Chondrocyte (in vitro differentiated cells): ENCODE measurements at regions not wholly inside any gene's neighbourhood (a gene's known extent, or its start where the extent isn't known, plus 50 kb on each side); places are given as distances from the start of the nearest gene placed in this dataset.

Experiments used
- DNase-seq: peaks from one replicate; pipeline ENCODE4 v3.0.0; 2021; ENCODE audit warnings: mixed read lengths, low spot score
- H3K27ac Mint-ChIP-seq: one replicate; pipeline ENCODE4 v1.8.0; 2021; ENCODE audit warnings: mild to moderate bottlenecking, moderate library complexity, mixed read lengths; ENCODE audit not compliant: unreplicated experiment
- H3K27me3 Mint-ChIP-seq: 2 replicates; pipeline ENCODE4 v1.8.0; 2021; ENCODE audit warnings: low read depth, mixed read lengths
- H3K36me3 Mint-ChIP-seq: 2 replicates; pipeline ENCODE4 v1.8.0; 2021; ENCODE audit warnings: low read depth, mixed read lengths
- H3K4me1 Mint-ChIP-seq: 2 replicates; pipeline ENCODE4 v1.8.0; 2021; ENCODE audit warnings: low read depth, mild to moderate bottlenecking, mixed read lengths
- H3K4me3 Mint-ChIP-seq: one replicate; pipeline ENCODE4 v1.8.0; 2021; ENCODE audit warnings: mild to moderate bottlenecking, moderate library complexity, mixed read lengths; ENCODE audit not compliant: unreplicated experiment
- H3K9me3 Mint-ChIP-seq: 2 replicates; pipeline ENCODE4 v1.8.0; 2021; ENCODE audit warnings: low read depth, mixed read lengths
- TF ChIP-seq, protein P1 (sequence below): fragments of 200-600 bp; sonication (generic); IDR thresholded peaks from 2 replicates; pipeline ENCODE4 v1.5.0; 2021; ENCODE audit warnings: antibody characterized with exemption, mild to moderate bottlenecking, moderate library complexity

DNA sequence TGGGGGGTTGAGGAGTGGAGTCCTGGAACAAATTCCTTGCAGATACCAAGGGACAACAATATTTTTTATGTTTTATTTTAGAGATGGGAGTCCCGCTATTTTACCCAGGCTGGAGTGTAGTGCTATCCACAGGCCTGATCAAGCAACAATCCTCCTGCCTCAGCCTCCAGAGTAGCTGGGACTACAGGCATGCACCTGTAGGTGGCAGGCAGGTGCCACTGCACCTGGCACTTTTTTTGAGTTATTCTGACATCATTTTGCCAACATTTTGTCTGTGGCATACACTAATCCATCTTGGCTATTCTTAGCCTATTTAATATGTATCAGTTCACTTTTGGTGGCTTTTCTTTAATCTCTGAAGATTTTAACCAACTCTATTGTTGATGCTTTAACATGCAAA lies 317.8 kb upstream of the MTPN start:
- H3K9me3 Mint-ChIP-seq = peaks cover 3% of the 10 kb centered on the region
- H3K4me3 Mint-ChIP-seq = no peak overlapping the region
- H3K27me3 Mint-ChIP-seq = peaks cover 2% of the 10 kb centered on the region

DNA sequence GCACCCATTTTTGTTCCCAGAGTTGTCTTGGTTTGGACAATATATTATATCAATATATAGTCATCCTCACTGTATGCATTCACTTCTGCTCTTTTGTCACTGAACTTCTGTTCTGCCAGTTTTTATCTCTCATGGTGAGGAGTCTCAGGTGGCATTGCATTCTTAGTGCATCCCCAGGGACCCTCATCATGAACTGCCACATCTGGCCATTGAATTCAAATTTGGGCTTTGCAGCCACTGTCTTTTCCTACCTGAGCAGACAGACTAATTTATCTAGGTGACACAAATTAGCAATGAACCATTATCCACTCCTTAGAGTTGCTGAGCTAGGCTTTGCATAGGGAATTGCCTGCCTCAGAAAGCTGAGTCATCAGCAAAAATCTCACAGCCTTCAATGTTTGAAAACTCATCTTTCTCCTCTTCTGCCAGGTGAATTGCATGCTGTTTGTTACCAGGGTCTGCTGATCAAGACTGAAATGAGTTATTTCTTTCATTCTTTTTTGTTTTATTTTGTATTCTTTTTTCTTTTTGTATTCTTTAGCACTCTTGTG lies 316.8 kb upstream of the MTPN start:
- DNase-seq = no peak
- Mint-ChIP-seq H3K4me3 (no peak overlapping the region), H3K27me3 (peaks cover 2% of the 10 kb centered on the region), H3K27ac (no peak overlapping the region), H3K36me3 (no peaks in the 10 kb centered on the region), H3K4me1 (no peaks in the 10 kb centered on the region), H3K9me3 (peaks cover 3% of the 10 kb centered on the region)
- TF ChIP-seq, protein P1, sequence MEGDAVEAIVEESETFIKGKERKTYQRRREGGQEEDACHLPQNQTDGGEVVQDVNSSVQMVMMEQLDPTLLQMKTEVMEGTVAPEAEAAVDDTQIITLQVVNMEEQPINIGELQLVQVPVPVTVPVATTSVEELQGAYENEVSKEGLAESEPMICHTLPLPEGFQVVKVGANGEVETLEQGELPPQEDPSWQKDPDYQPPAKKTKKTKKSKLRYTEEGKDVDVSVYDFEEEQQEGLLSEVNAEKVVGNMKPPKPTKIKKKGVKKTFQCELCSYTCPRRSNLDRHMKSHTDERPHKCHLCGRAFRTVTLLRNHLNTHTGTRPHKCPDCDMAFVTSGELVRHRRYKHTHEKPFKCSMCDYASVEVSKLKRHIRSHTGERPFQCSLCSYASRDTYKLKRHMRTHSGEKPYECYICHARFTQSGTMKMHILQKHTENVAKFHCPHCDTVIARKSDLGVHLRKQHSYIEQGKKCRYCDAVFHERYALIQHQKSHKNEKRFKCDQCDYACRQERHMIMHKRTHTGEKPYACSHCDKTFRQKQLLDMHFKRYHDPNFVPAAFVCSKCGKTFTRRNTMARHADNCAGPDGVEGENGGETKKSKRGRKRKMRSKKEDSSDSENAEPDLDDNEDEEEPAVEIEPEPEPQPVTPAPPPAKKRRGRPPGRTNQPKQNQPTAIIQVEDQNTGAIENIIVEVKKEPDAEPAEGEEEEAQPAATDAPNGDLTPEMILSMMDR = no peak

More for the DNA sequence above, 317.8 kb upstream of the MTPN start:
- Mint-ChIP-seq H3K4me1 (no peaks in the 10 kb centered on the region), H3K36me3 (no peaks in the 10 kb centered on the region), H3K27ac (no peak overlapping the region)
- TF ChIP-seq, protein P1 = no peak
- no peak for DNase-seq

DNA sequence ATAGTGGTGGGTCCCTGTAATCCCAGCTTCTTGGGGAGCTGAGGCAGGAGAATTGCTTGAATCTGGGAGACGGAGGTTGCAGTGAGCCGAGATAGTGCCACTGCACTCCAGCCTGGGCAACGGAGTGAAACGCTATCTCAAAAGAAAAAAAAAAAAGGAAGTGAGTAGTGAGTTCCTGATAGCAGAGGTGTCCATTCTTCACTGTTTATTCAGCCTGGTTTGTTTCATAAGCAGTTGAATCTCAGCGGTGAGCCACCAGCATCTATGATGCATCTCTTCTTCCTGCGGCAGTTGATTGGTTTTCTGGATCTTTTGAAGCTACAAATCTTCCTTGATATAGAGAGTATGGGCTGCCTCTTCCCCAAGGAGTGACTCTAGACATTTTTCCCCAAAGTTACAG lies 316.1 kb upstream of the MTPN start:
- peaks cover 3% of the 10 kb centered on the region for H3K9me3 Mint-ChIP-seq
- TF ChIP-seq, protein P1 = no peak
- DNase-seq = no peak
- H3K4me3 Mint-ChIP-seq = no peak overlapping the region
- H3K27me3 Mint-ChIP-seq = peaks cover 4% of the 10 kb centered on the region
- H3K36me3 Mint-ChIP-seq = no peaks in the 10 kb centered on the region
- H3K27ac Mint-ChIP-seq = no peak overlapping the region
- H3K4me1 Mint-ChIP-seq = no peaks in the 10 kb centered on the region

DNA sequence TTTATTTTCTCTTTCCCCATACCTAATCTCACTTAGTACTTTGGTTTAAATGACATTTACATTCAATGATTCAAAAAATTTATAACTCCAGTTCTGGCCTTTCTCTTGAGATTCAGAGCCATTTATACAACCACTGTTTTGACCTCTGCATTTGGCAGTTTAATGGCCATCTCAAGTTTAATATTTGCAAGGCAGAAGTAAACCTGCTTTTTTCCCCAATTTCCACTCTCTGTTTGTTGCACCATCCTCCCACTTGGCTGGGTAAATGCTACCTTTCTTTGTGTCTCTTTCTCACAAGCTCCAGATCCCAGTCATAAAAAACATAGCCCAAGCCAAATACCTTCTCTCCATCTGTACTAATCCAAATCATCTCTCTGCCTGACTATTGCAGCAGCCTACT lies 315.2 kb upstream of the MTPN start:
- H3K27me3 Mint-ChIP-seq = peaks cover 6% of the 10 kb centered on the region
- TF ChIP-seq, protein P1 = no peak
- no peaks in the 10 kb centered on the region for H3K36me3 Mint-ChIP-seq
- peaks cover 3% of the 10 kb centered on the region for H3K9me3 Mint-ChIP-seq
- no peak for DNase-seq
- H3K4me3 Mint-ChIP-seq = no peak overlapping the region
- no peak overlapping the region for H3K27ac Mint-ChIP-seq
- H3K4me1 Mint-ChIP-seq = no peaks in the 10 kb centered on the region

- TF ChIP-seq, protein P1 = no peak
Observed at GRCh38 chr7:136290351-136290750, 313.2 kb upstream of the MTPN start.

More at GRCh38 chr7:136290351-136290750, 313.2 kb upstream of the MTPN start:
- no peaks in the 10 kb centered on the region for H3K4me1 Mint-ChIP-seq
- peaks cover 6% of the 10 kb centered on the region for H3K27me3 Mint-ChIP-seq
- DNase-seq = no peak
- H3K27ac Mint-ChIP-seq = no peak overlapping the region
- H3K4me3 Mint-ChIP-seq = no peak overlapping the region
- H3K9me3 Mint-ChIP-seq = no peaks in the 10 kb centered on the region
- no peaks in the 10 kb centered on the region for H3K36me3 Mint-ChIP-seq
